Heart left ventricle (tissue), 16 donors: ENCODE measurements at regions not wholly inside any gene's neighbourhood (a gene's known extent, or its start where the extent isn't known, plus 50 kb on each side); places are given as distances from the start of the nearest gene placed in this dataset.

Experiments
- ATAC-seq, 4 donors: fragments of 200-7000 bp; cut with Tn5 transposase; one replicate each; pipeline ENCODE4 v1.9.1; 2020 to 2022; ENCODE audit warnings: moderate library complexity in 4 of 4, mild to moderate bottlenecking in 3 of 4, moderate number of reproducible peaks in 1 of 4
- DNase-seq, 5 donors: peaks; one replicate each; pipeline ENCODE4 v3.0.0-alpha.2; 2020
- H3K27ac ChIP-seq, 12 donors: fragments of 200-600 bp; sonication (generic) in 4 of 12; one replicate each; pipeline versions ENCODE4 v1.5.0 to v1.8.0; 2016 to 2022; ENCODE audit warnings: mild to moderate bottlenecking in 2 of 12
- H3K27me3 ChIP-seq, 9 donors: fragments of 200-600 bp; sonication (generic) in 2 of 9; one replicate each; pipeline versions ENCODE4 v1.5.1 to v1.8.0; 2016 to 2022; ENCODE audit warnings: mild to moderate bottlenecking in 3 of 9
- H3K36me3 ChIP-seq, 9 donors: fragments of 200-600 bp; sonication (generic) in 2 of 9; one replicate each; pipeline versions ENCODE4 v1.5.0 to v1.8.0; 2018 to 2022; ENCODE audit warnings: mild to moderate bottlenecking in 2 of 9
- H3K4me1 ChIP-seq, 12 donors: fragments of 200-600 bp; sonication (generic) in 4 of 12; one replicate each; pipeline versions ENCODE4 v1.5.0 to v1.8.0; 2016 to 2022; ENCODE audit warnings: mild to moderate bottlenecking in 3 of 12
- H3K4me3 ChIP-seq, 12 donors: fragments of 200-600 bp; sonication (generic) in 4 of 12; one replicate each; pipeline versions ENCODE4 v1.5.0 to v1.8.0; 2017 to 2022; ENCODE audit warnings: mild to moderate bottlenecking in 9 of 12, moderate library complexity in 4 of 12
- H3K9me3 ChIP-seq, 12 donors: fragments of 200-600 bp; sonication (generic) in 4 of 12; one replicate each; pipeline versions ENCODE4 v1.5.0 to v1.8.0; 2016 to 2022; ENCODE audit warnings: mild to moderate bottlenecking in 1 of 12
- POLR2A ChIP-seq, 2 donors: fragments of 450-650 bp; IDR thresholded peaks; one replicate each; pipeline ENCODE4 v1.6.1; 2017; ENCODE audit warnings: antibody characterized with exemption in 2 of 2, mild to moderate bottlenecking in 2 of 2, moderate library complexity in 2 of 2
- WGBS, 4 donors: extraction: QIAGEN DNeasy Blood & Tissue Kit in 2 of 4; methylation state at CpG; one replicate each; pipeline versions ENCODE4 v1.1.5 to v1.1.7; 2013 to 2018; 5-methylcytosine and 5-hydroxymethylcytosine counted together
- intact Hi-C, 10 donors: fragments of 100-400 bp; cut with DNase I; formaldehyde crosslinking; loops; one replicate each; pipeline versions ENCODE4 v1.11.1 to v1.14.2; 2022
- TF ChIP-seq, protein P1 (sequence below), 12 donors: fragments of 200-600 bp; sonication (generic) in 4 of 12; IDR thresholded peaks; one replicate each; pipeline versions ENCODE4 v1.5.0 to v1.8.0; 2018 to 2022; ENCODE audit warnings: antibody characterized with exemption in 12 of 12, mild to moderate bottlenecking in 5 of 12
- donor health status: ischemic (EF 13 %, LVEDD 7.1; RV severe dilation, severe dysfunction).
- donor health status: healthy with polysubstance abuse.
- donor health status: DM: no; HTN: yes; CAD: no.
- donor health status: DM: no; HTN: no; CAD: no.
- donor health status: ischemic (EF 25% LVEDD 6.9; RV normal size, moderate dysfunction).
- donor health status: ischemic (EF 25% LVEDD 5.7; RV mildly dilated, moderate dysfunction).
- donor health status: healthy.
- donor health status: DM: yes; HTN: yes; CAD: no.
- donor health status: ischemic (EF 35%, LVEDD 5.7; RV mildly dilated, moderate dysfunction).
- donor health status: nonischemic (EF 11% LVEDD 7.7; RV severe dilation, severe dysfunction).
- donor health status: DM: yes; HTN: yes; CAD: no.
- donor health status: PGD.
- donor health status: ischemic (EF 29% LVEDD 5.4; RV normal size, mild dysfunction).
- donor health status: nonischemic (EF 23%, LVEDD 6.1; RV moderate dilation, normal function).

DNA sequence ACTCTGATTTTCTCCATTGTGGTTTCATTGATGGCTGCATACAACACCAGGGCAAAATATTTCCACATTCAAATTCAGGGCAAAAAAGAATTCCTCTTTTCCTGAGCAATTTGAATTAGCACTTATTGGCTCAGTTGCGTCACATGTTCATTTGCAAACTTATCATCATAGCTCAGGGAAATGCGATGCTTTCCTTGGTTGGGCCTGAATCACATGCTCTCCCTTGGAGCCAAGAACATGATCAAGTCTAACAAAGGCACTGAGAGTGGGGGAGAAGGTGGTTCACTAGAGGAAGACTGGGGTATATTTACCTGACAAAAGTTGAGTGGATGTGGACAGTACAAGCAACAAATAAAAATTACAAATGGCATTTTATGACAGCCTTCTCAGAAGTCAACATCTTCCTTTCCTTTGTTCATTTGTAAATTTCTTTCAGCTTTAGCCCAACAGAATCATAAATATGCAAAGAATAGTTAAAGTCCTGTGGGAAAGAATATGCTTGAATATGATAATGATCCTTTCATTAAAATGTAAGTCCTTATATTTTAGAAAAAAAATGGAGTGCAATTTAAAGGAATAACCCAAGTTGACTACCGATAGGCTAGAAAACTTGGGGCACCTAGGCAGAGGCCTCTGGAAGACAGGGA, 277.2 kb downstream of the NEDD1 start:
- Histone ChIP-seq H3K4me3 (no peak overlapping the region), H3K4me1 (no peaks in the 10 kb centered on the region), H3K9me3 (peaks cover 0 to 8% (median 0%) of the 10 kb centered on the region in 12 donors), H3K36me3 (no peaks in the 10 kb centered on the region), H3K27ac (no peak overlapping the region), H3K27me3 (no peaks in the 10 kb centered on the region)
- no peak for ATAC-seq
- intact Hi-C loops, result no loop called here
- whole genome bisulfite sequencing, 4 donors, result 90 to 98% (median 94%) methylated on average over 3 of the region's 3 CpGs
- no peak for DNase-seq
- no peak for TF ChIP-seq POLR2A (IDR thresholded peaks at IDR 0.05)
- TF ChIP-seq, protein P1, sequence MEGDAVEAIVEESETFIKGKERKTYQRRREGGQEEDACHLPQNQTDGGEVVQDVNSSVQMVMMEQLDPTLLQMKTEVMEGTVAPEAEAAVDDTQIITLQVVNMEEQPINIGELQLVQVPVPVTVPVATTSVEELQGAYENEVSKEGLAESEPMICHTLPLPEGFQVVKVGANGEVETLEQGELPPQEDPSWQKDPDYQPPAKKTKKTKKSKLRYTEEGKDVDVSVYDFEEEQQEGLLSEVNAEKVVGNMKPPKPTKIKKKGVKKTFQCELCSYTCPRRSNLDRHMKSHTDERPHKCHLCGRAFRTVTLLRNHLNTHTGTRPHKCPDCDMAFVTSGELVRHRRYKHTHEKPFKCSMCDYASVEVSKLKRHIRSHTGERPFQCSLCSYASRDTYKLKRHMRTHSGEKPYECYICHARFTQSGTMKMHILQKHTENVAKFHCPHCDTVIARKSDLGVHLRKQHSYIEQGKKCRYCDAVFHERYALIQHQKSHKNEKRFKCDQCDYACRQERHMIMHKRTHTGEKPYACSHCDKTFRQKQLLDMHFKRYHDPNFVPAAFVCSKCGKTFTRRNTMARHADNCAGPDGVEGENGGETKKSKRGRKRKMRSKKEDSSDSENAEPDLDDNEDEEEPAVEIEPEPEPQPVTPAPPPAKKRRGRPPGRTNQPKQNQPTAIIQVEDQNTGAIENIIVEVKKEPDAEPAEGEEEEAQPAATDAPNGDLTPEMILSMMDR (IDR thresholded peaks at IDR 0.05), result no peak

DNA sequence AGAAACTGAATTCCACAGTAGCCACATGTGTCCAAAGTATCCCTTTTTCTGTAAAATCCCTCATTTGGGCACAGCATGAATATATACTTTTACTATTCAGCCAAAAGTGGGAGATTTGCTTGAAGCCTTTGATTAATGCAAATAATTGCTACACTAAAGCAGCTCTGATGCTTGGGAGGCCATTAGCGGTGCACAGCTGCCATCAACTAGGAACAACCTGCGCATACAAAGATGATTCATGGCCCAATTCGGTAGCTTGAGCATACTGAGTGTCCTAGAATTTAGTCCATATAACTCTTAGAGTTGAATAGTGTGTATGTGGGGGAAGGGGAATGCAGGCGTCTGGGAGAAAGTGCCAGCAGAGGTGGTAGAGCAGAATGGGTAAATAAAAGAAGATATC, 277.0 kb upstream of the RMST start:
- Histone ChIP-seq H3K36me3 (no peaks in the 10 kb centered on the region), H3K9me3 (peaks cover 0 to 11% (median 0%) of the 10 kb centered on the region in 12 donors), H3K4me1 (no peaks in the 10 kb centered on the region), H3K27ac (no peak overlapping the region), H3K4me3 (no peak overlapping the region), H3K27me3 (no peaks in the 10 kb centered on the region)
- 90 to 92% (median 91%) methylated on average over 4 of the region's 4 CpGs for WGBS, 4 donors
- ATAC-seq (no peak), DNase-seq (no peak)
- intact Hi-C loops, result no loop called here
- TF ChIP-seq, protein P1 (IDR thresholded peaks at IDR 0.05), result no peak
- no peak for TF ChIP-seq POLR2A (IDR thresholded peaks at IDR 0.05)

DNA sequence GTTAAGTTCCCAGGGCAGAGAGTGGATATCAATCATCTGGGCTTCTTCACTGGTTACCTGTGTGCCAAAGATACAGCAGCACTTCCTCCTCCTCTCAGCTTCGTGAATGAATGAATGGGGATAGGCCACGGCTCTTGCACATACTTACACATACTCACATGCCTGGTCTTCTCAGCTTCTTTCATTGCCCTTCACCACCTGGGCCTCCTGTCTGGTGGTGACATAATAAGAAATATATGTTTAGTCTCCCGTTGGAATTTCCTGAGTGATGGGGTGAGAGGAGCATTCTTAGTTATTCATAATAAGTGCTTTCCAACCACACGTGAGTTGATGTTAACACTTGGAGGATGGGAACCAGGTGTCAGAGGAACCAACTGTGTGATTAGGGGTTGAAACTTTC, 268.1 kb upstream of the RMST start:
- peaks cover 0 to 39% (median 2%) of the 10 kb centered on the region in 12 donors for H3K9me3 ChIP-seq
- TF ChIP-seq POLR2A (IDR thresholded peaks at IDR 0.05), result no peak
- TF ChIP-seq, protein P1 (IDR thresholded peaks at IDR 0.05), result no peak
- H3K4me3 ChIP-seq, result no peak overlapping the region
- WGBS, 4 donors, result 44 to 65% (median 53%) methylated on average over 4 of the region's 4 CpGs
- no peak for DNase-seq
- H3K27ac ChIP-seq, result no peak overlapping the region
- H3K4me1 ChIP-seq, result no peaks in the 10 kb centered on the region
- no peak for ATAC-seq
- H3K36me3 ChIP-seq, result no peaks in the 10 kb centered on the region
- intact Hi-C loops, result no loop called here
- no peaks in the 10 kb centered on the region for H3K27me3 ChIP-seq

DNA sequence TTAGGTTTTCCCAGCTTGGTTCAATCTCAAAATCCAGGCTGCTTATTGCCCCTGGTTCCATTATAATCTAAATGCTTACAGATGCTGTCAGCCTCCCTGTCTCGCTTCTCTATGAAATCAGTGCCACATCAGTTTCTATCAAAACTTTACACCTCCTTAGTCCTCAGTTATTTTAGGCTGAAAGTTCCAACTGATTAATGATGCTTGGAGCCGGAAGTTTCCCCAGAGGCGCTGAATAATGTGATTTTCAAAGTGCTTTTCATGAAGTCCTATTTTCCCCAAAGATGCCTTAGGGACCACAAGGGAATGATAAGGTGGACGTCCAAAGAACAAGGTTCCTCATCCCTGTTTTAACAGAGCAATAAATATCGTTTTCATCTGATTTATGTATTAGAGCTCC, 262.4 kb upstream of the RMST start:
- 66 to 73% (median 69%) methylated on average over 5 of the region's 5 CpGs for WGBS, 4 donors

More for the DNA sequence above, 262.4 kb upstream of the RMST start:
- Histone ChIP-seq H3K9me3 (peaks cover 0 to 7% (median 0%) of the 10 kb centered on the region in 12 donors), H3K27ac (no peak overlapping the region), H3K4me1 (no peaks in the 10 kb centered on the region), H3K36me3 (no peaks in the 10 kb centered on the region), H3K27me3 (no peaks in the 10 kb centered on the region), H3K4me3 (no peak overlapping the region)
- TF ChIP-seq, protein P1 (IDR thresholded peaks at IDR 0.05), result no peak
- TF ChIP-seq POLR2A (IDR thresholded peaks at IDR 0.05), result no peak
- intact Hi-C loops, result no loop called here
- DNase-seq, result no peak
- no peak for ATAC-seq
